H1 (cell line): ENCODE measurements at regions not wholly inside any gene's neighbourhood (a gene's known extent, or its start where the extent isn't known, plus 50 kb on each side); places are given as distances from the start of the nearest gene placed in this dataset.
A peak's percentile ranks its signal among the peaks of the same experiment; 100 is the strongest.

Source experiments
- CTCF ChIA-PET: fragments of 300-600 bp; sonication (Branson Sonifier 250); formaldehyde crosslinking; loops from one replicate; lab custom pipeline; 2021; ENCODE audit not compliant: partially characterized antibody; lab: Charles Lee
- POLR2A ChIA-PET: fragments of 300-600 bp; sonication (Branson Sonifier 250); formaldehyde crosslinking; loops from one replicate; lab custom pipeline; 2021; ENCODE audit warnings: inconsistent platforms; ENCODE audit not compliant: partially characterized antibody; lab: Charles Lee
- DNase-seq, 2 experiments: peaks; one replicate each; pipeline versions ENCODE4 v3.0.0 to v3.0.0-alpha.2; 2010 to 2022; ENCODE audit warnings: low spot score in 2 of 2, low read depth in 1 of 2, mixed read lengths in 1 of 2
- FAIRE-seq: peaks from 2 replicates; lab custom pipeline; 2011; peaks lifted over from hg19 to GRCh38; lab: Jason Lieb, UNC
- H2AFZ ChIP-seq: 2 replicates; pipeline ENCODE4 v1.8.1; 2012; ENCODE audit warnings: low read length, inconsistent platforms
- H2AK5ac ChIP-seq: 2 replicates; pipeline ENCODE4 v1.6.1; 2013; ENCODE audit warnings: low read depth, low read length
- H2BK120ac ChIP-seq: replicated peaks from 2 replicates; pipeline ENCODE3; 2013; ENCODE audit warnings: low read depth, low read length, inconsistent platforms
- H2BK12ac ChIP-seq: 2 replicates; pipeline ENCODE4 v1.6.1; 2013; ENCODE audit warnings: low read depth, low read length
- H2BK15ac ChIP-seq: 2 replicates; pipeline ENCODE4 v1.6.1; 2013; ENCODE audit warnings: low read length
- H2BK20ac ChIP-seq: 2 replicates; pipeline ENCODE4 v1.6.1; 2013; ENCODE audit warnings: low read length
- H2BK5ac ChIP-seq: 2 replicates; pipeline ENCODE4 v1.6.1; 2013; ENCODE audit warnings: low read depth, low read length
- H3K14ac ChIP-seq: 2 replicates; pipeline ENCODE4 v1.6.1; 2013; ENCODE audit warnings: inconsistent platforms; ENCODE audit not compliant: insufficient read length
- H3K18ac ChIP-seq: 2 replicates; pipeline ENCODE4 v1.6.1; 2013; ENCODE audit warnings: low read length; ENCODE audit errors: extremely low read depth
- H3K23ac ChIP-seq: 2 replicates; pipeline ENCODE4 v1.6.1; 2013; ENCODE audit warnings: inconsistent platforms; ENCODE audit not compliant: insufficient read length
- H3K23me2 ChIP-seq: 2 replicates; pipeline ENCODE4 v1.6.1; 2013; ENCODE audit warnings: low read depth, low read length
- H3K27ac ChIP-seq: 2 replicates; pipeline ENCODE4 v1.6.1; 2011; ENCODE audit warnings: low read depth, low read length, inconsistent platforms
- H3K27me3 ChIP-seq, 4 experiments: replicated peaks in 1 of 4; 1 replicate in 1 of 4; 2 replicates in 3 of 4; pipeline versions ENCODE4 v1.6.1 to v1.8.1; 2011 to 2013; ENCODE audit warnings: low read length in 3 of 4, mild to moderate bottlenecking in 3 of 4, inconsistent platforms in 2 of 4, mixed read lengths in 2 of 4, moderate library complexity in 1 of 4; ENCODE audit not compliant: control insufficient read depth in 3 of 4, insufficient read depth in 3 of 4; ENCODE audit errors: extremely low read depth in 1 of 4
- H3K36me3 ChIP-seq, 4 experiments: 2 replicates each; pipeline versions ENCODE4 v1.6.1 to v1.8.1; 2011 to 2013; ENCODE audit warnings: mild to moderate bottlenecking in 4 of 4, low read length in 3 of 4, moderate library complexity in 2 of 4, control low read depth in 1 of 4, inconsistent platforms in 1 of 4; ENCODE audit not compliant: insufficient read depth in 4 of 4, control insufficient read depth in 2 of 4
- H3K4ac ChIP-seq: replicated peaks from 2 replicates; pipeline ENCODE3; 2013; ENCODE audit warnings: low read length, low read depth, mixed read lengths, inconsistent platforms; ENCODE audit not compliant: insufficient read length
- H3K4me1 ChIP-seq, 4 experiments: replicated peaks in 1 of 4; 1 replicate in 1 of 4; 2 replicates in 3 of 4; pipeline versions ENCODE4 v1.6.1 to v1.8.1; 2011 to 2013; ENCODE audit warnings: low read length in 3 of 4, inconsistent platforms in 2 of 4, mixed read lengths in 1 of 4; ENCODE audit not compliant: insufficient read depth in 4 of 4, control insufficient read depth in 3 of 4
- H3K4me2 ChIP-seq, 2 experiments: 2 replicates each; pipeline versions ENCODE4 v1.6.1 to v1.8.1; 2011 to 2013; ENCODE audit warnings: low read depth in 2 of 2, low read length in 2 of 2, control low read depth in 1 of 2, inconsistent platforms in 1 of 2, mild to moderate bottlenecking in 1 of 2; ENCODE audit not compliant: insufficient read depth in 1 of 2
- H3K4me3 ChIP-seq, 4 experiments: fragments of 200-600, 300-600 bp in 1 of 4; sonication (generic), shearing (Covaris generic), sonication (Bioruptor Twin) in 1 of 4; 2 replicates each; pipeline versions ENCODE4 v1.5.1 to v1.8.1; 2011 to 2016; ENCODE audit warnings: low read length in 4 of 4, low read depth in 3 of 4, control low read depth in 2 of 4, inconsistent platforms in 2 of 4, mild to moderate bottlenecking in 2 of 4, mixed read lengths in 1 of 4, moderate library complexity in 1 of 4; ENCODE audit not compliant: insufficient read depth in 2 of 4; ENCODE audit errors: extremely low read depth in 1 of 4
- H3K56ac ChIP-seq: replicated peaks from 2 replicates; pipeline ENCODE3; 2013; ENCODE audit warnings: low read depth, mild to moderate bottlenecking, mixed read lengths, low read length, inconsistent platforms; ENCODE audit not compliant: insufficient read length
- H3K79me1 ChIP-seq: 2 replicates; pipeline ENCODE4 v1.6.1; 2013; ENCODE audit warnings: low read depth, low read length, control low read depth
- H3K79me2 ChIP-seq, 2 experiments: 2 replicates each; pipeline versions ENCODE4 v1.6.1 to v1.8.1; 2012 to 2013; ENCODE audit warnings: low read length in 2 of 2, mild to moderate bottlenecking in 2 of 2, inconsistent platforms in 1 of 2; ENCODE audit not compliant: insufficient read depth in 2 of 2, control insufficient read depth in 1 of 2
- H3K9ac ChIP-seq, 4 experiments: replicated peaks in 1 of 4; 1 replicate in 1 of 4; 2 replicates in 3 of 4; pipeline versions ENCODE4 v1.6.1 to v1.8.1; 2011 to 2013; ENCODE audit warnings: low read depth in 3 of 4, low read length in 3 of 4, control low read depth in 2 of 4, mild to moderate bottlenecking in 2 of 4, moderate library complexity in 2 of 4, inconsistent platforms in 1 of 4; ENCODE audit errors: extremely low read depth in 1 of 4
- H3K9me3 ChIP-seq, 2 experiments: 2 replicates each; pipeline versions ENCODE4 v1.6.1 to v1.8.1; 2012 to 2013; ENCODE audit warnings: mild to moderate bottlenecking in 2 of 2, moderate library complexity in 2 of 2, control low read depth in 1 of 2, inconsistent platforms in 1 of 2, low read depth in 1 of 2, low read length in 1 of 2, mixed read lengths in 1 of 2; ENCODE audit not compliant: insufficient read depth in 2 of 2
- H4K20me1 ChIP-seq, 2 experiments: replicated peaks in 1 of 2; 2 replicates each; pipeline versions ENCODE3 to v1.8.1; 2011 to 2013; ENCODE audit warnings: inconsistent platforms in 2 of 2, low read length in 2 of 2, mild to moderate bottlenecking in 1 of 2; ENCODE audit not compliant: insufficient read depth in 2 of 2, control insufficient read depth in 1 of 2
- H4K5ac ChIP-seq: 2 replicates; pipeline ENCODE4 v1.6.1; 2013; ENCODE audit warnings: low read length, low read depth, mixed read lengths, inconsistent platforms; ENCODE audit not compliant: insufficient read length
- H4K8ac ChIP-seq: 2 replicates; pipeline ENCODE4 v1.8.0; 2013; ENCODE audit warnings: mild to moderate bottlenecking, moderate library complexity, low read length, inconsistent platforms; ENCODE audit not compliant: insufficient read depth; ENCODE audit errors: extremely low read depth
- H4K91ac ChIP-seq: replicated peaks from 2 replicates; pipeline ENCODE3; 2013; ENCODE audit warnings: low read length, mixed read lengths, inconsistent platforms; ENCODE audit not compliant: insufficient read length
- BRCA1 ChIP-seq: IDR thresholded peaks from 2 replicates; pipeline ENCODE4 v1.6.1; 2012; ENCODE audit warnings: low read depth, low read length, improper control_type of control experiment
- CBX8 ChIP-seq: fragments of 300-800, 300-1000 bp; sonication (generic); IDR thresholded peaks from 2 replicates; pipeline ENCODE4 v1.7.1; 2016; ENCODE audit warnings: low read depth, low read length, borderline replicate concordance
- CHD1 ChIP-seq: IDR thresholded peaks from 2 replicates; pipeline ENCODE4 v1.6.1; 2012; ENCODE audit warnings: low read depth, low read length, improper control_type of control experiment
- CHD2 ChIP-seq: IDR thresholded peaks from 2 replicates; pipeline ENCODE4 v1.6.1; 2012; ENCODE audit warnings: low read length, improper control_type of control experiment
- CREB1 ChIP-seq: IDR thresholded peaks from 2 replicates; pipeline ENCODE4 v1.6.1; 2012; ENCODE audit warnings: inconsistent platforms
- JUN ChIP-seq: IDR thresholded peaks from 2 replicates; pipeline ENCODE4 v1.6.1; 2011; ENCODE audit warnings: low read depth, mild to moderate bottlenecking, improper control_type of control experiment, low read length
- JUND ChIP-seq: IDR thresholded peaks from 2 replicates; pipeline ENCODE4 v1.6.1; 2011; ENCODE audit warnings: mild to moderate bottlenecking, improper control_type of control experiment, low read length
- RFX5 ChIP-seq: IDR thresholded peaks from 2 replicates; pipeline ENCODE4 v1.6.1; 2011; ENCODE audit warnings: low read depth, low read length, improper control_type of control experiment, borderline replicate concordance
- SIN3A ChIP-seq, 2 experiments: IDR thresholded peaks in 1 of 2; conservative IDR thresholded peaks in 1 of 2; 2 replicates each; pipeline ENCODE4 v1.6.1; 2011 to 2012; ENCODE audit warnings: low read length in 2 of 2, improper control_type of control experiment in 1 of 2, low read depth in 1 of 2, mild to moderate bottlenecking in 1 of 2
- TCF12 ChIP-seq: IDR thresholded peaks from 2 replicates; pipeline ENCODE4 v1.6.1; 2011; ENCODE audit warnings: low read depth, mild to moderate bottlenecking, low read length
- YY1 ChIP-seq: IDR thresholded peaks from 2 replicates; pipeline ENCODE4 v1.6.1; 2011; ENCODE audit warnings: low read depth, mild to moderate bottlenecking, low read length
- WGBS, 2 experiments: shearing (Covaris generic) in 1 of 2; methylation state at CpG; one replicate each; pipeline versions ENCODE4 v1.1.6 to v1.1.7; 2013 to 2015; ENCODE audit warnings: low lambda C conversion rate in 2 of 2, mixed read lengths in 2 of 2, inconsistent platforms in 1 of 2, low coverage in 1 of 2, missing lambda C conversion rate in 1 of 2; ENCODE audit not compliant: insufficient replicate concordance in 2 of 2, insufficient coverage in 1 of 2, insufficient read length in 1 of 2; ENCODE audit errors: extremely low coverage in 1 of 2, missing lambda C conversion rate in 1 of 2; 5-methylcytosine and 5-hydroxymethylcytosine counted together
- TF ChIP-seq, protein P1 (sequence below), 3 experiments: IDR thresholded peaks; 1 replicate in 2 of 3; 2 replicates in 1 of 3; pipeline versions ENCODE4 v1.5.1 to v1.6.1; 2011; ENCODE audit warnings: low read length in 3 of 3, mild to moderate bottlenecking in 3 of 3, inconsistent platforms in 2 of 3, low read depth in 1 of 3, moderate library complexity in 1 of 3; ENCODE audit not compliant: insufficient read depth in 1 of 3; ENCODE audit errors: control extremely low read depth in 1 of 3
- TF ChIP-seq, protein P2 (sequence below): IDR thresholded peaks from 2 replicates; pipeline ENCODE4 v1.6.1; 2011; ENCODE audit warnings: low read depth, mild to moderate bottlenecking, low read length; ENCODE audit not compliant: insufficient read depth

GRCh38 chr22:47690586-47690985 lies 928.1 kb downstream of the TBC1D22A start:
- no peaks in the 10 kb centered on the region for H3K27me3 ChIP-seq
- H3K9me3 ChIP-seq: 0 out of 4 replicates have a peak, but pooled peaks cover 0 to 3% of the 10 kb centered on the region in 2 experiments
- H3K14ac ChIP-seq: no peak overlapping the region
- FAIRE-seq (no peak), DNase-seq (peak in 1 of 2 experiments; percentile 22)
- no peaks in the 10 kb centered on the region for H4K20me1 ChIP-seq
- H2AK5ac ChIP-seq: no peak overlapping the region
- H2BK15ac ChIP-seq: no peak overlapping the region
- WGBS, 2 experiments: 93% methylated on average over 4 of the region's 4 CpGs; no CpG with 5 or more reads in 1 of the 2 experiments
- H4K8ac ChIP-seq: no peak overlapping the region
- TF ChIP-seq CHD1 (no peak), SIN3A (conservative IDR thresholded peaks at IDR 0.05 in 1 of 2, IDR thresholded peaks at IDR 0.05 in 1 of 2; ENCODE audit: low read depth in 1 of 2, low read length in 2 of 2) (no peak), YY1 (no peak), CREB1 (no peak), CHD2 (no peak), BRCA1 (no peak), JUND (no peak), RFX5 (no peak), CBX8 (no peak), JUN (no peak), TCF12 (no peak)
- TF ChIP-seq, protein P1, sequence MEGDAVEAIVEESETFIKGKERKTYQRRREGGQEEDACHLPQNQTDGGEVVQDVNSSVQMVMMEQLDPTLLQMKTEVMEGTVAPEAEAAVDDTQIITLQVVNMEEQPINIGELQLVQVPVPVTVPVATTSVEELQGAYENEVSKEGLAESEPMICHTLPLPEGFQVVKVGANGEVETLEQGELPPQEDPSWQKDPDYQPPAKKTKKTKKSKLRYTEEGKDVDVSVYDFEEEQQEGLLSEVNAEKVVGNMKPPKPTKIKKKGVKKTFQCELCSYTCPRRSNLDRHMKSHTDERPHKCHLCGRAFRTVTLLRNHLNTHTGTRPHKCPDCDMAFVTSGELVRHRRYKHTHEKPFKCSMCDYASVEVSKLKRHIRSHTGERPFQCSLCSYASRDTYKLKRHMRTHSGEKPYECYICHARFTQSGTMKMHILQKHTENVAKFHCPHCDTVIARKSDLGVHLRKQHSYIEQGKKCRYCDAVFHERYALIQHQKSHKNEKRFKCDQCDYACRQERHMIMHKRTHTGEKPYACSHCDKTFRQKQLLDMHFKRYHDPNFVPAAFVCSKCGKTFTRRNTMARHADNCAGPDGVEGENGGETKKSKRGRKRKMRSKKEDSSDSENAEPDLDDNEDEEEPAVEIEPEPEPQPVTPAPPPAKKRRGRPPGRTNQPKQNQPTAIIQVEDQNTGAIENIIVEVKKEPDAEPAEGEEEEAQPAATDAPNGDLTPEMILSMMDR (IDR thresholded peaks at IDR 0.05; ENCODE audit: control extremely low read depth in 1 of 3, insufficient read depth in 1 of 3, low read depth in 1 of 3, low read length in 3 of 3): no peak
- TF ChIP-seq, protein P2, sequence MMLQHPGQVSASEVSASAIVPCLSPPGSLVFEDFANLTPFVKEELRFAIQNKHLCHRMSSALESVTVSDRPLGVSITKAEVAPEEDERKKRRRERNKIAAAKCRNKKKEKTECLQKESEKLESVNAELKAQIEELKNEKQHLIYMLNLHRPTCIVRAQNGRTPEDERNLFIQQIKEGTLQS: no peak
- H3K4me1 ChIP-seq: no peaks in the 10 kb centered on the region
- H3K18ac ChIP-seq: no peak overlapping the region
- H4K91ac ChIP-seq: no peak overlapping the region
- H3K4ac ChIP-seq: no peak overlapping the region
- H3K4me2 ChIP-seq: no peak overlapping the region
- no peak overlapping the region for H3K23ac ChIP-seq
- no peak overlapping the region for H3K9ac ChIP-seq
- no peak overlapping the region for H3K27ac ChIP-seq
- H3K4me3 ChIP-seq: no peak overlapping the region
- H2BK120ac ChIP-seq: no peak overlapping the region
- H2BK5ac ChIP-seq: no peak overlapping the region
- H3K36me3 ChIP-seq: no peaks in the 10 kb centered on the region
- ChIA-PET CTCF (no interaction called here), POLR2A (no interaction called here)
- H4K5ac ChIP-seq: no peak overlapping the region
- H3K56ac ChIP-seq: no peak overlapping the region
- no peak overlapping the region for H2BK20ac ChIP-seq
- H3K23me2 ChIP-seq: no peaks in the 10 kb centered on the region
- no peak overlapping the region for H2BK12ac ChIP-seq
- no peaks in the 10 kb centered on the region for H3K79me1 ChIP-seq
- no peaks in the 10 kb centered on the region for H3K79me2 ChIP-seq
- H2AFZ ChIP-seq: no peak overlapping the region
